ENCODE measurements at regions not wholly inside any gene's neighbourhood (a gene's known extent, or its start where the extent isn't known, plus 50 kb on each side); places are given as distances from the start of the nearest gene placed in this dataset.

DNA sequence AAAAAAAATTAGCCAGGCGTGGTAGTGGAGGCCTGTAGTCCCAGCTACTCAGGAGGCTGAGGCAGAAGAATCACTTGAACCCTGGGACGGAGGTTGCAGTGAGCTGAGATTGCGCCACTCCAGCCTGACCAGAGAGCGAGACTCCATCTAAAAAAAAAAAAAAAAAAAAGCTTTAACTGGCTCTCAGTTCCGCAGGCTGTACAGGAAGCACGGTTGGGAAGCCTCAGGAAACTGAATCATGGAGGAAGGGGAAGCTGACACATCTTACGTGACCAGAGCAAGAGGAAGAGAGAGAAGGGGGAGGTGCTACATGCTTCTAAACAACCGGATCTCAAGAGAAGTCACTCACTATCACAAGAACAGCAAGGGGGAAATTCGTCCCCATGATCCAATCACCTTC is 505.6 kb upstream of the SLC8A1 start:
- Mint-ChIP-seq H3K4me1 (ENCODE audit: low read depth) (no peaks in the 10 kb centered on the region), H3K36me3 (ENCODE audit: insufficient read depth in 2 of 2) (no peaks in the 10 kb centered on the region), H3K4me3 (no peak overlapping the region), H3K27ac (no peak overlapping the region), H3K9me3 (peaks cover 0 to 5% of the 10 kb centered on the region in 2 donors), H3K27me3 (ENCODE audit: low read depth) (no peaks in the 10 kb centered on the region)
- ATAC-seq (replicated peaks in 1 of 2) = no peak
- no peak for DNase-seq

- Mint-ChIP-seq H3K4me1 (ENCODE audit: low read depth) (no peaks in the 10 kb centered on the region), H3K27me3 (ENCODE audit: low read depth) (no peaks in the 10 kb centered on the region), H3K27ac (no peak overlapping the region)
Measured at GRCh38 chr2:40962026-40962425, 510.1 kb upstream of the SLC8A1 start.

DNA sequence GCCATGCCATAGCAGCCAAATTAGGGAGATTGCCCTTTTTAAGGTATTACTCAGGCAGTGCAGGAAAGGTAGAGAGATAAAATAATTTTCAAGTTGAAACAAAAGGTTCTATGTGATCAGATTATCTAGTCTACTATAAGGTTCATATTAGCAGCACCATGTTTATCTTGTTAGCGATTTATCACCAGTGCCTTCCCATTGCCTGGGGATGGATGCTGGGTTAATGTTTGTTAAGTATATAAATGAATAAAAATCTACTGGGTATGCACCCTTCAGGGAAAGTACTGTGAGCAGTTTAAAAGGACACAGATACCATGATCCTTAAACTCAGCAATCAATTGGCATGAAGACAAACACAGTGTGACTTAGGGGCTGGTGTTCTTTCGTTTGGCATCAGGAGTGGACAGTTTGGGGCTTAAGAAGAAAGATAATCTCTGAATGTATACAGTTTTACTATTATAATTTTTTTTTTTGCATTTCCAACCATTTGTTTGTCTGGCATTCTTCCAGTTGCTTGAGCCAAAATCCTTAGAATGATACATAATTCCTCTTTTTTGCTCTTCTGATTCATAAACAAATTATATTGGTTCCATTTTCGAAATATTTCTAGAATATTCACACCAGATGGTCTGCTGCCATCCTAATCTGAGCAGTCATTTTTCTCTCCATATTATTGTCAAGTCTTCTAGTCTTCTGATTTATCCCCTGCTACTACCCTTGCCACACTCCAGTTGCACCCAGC is 512.8 kb upstream of the SLC8A1 start:
- Mint-ChIP-seq H3K4me3 (no peak overlapping the region), H3K9me3 (peaks cover 7 to 9% of the 10 kb centered on the region in 2 donors), H3K36me3 (ENCODE audit: insufficient read depth in 2 of 2) (no peaks in the 10 kb centered on the region), H3K27me3 (ENCODE audit: low read depth) (no peaks in the 10 kb centered on the region), H3K4me1 (ENCODE audit: low read depth) (no peaks in the 10 kb centered on the region), H3K27ac (no peak overlapping the region)
- ATAC-seq (replicated peaks in 1 of 2) (no peak), DNase-seq (no peak)

More at GRCh38 chr2:40962026-40962425, 510.1 kb upstream of the SLC8A1 start:
- no peak overlapping the region for H3K4me3 Mint-ChIP-seq
- ATAC-seq (replicated peaks in 1 of 2) = no peak
- DNase-seq = no peak
- H3K36me3 Mint-ChIP-seq (ENCODE audit: insufficient read depth in 2 of 2) = no peaks in the 10 kb centered on the region
- H3K9me3 Mint-ChIP-seq = peaks cover 5 to 9% of the 10 kb centered on the region in 2 donors

GRCh38 chr2:40967451-40967850 is 515.6 kb upstream of the SLC8A1 start:
- no peak overlapping the region for H3K4me3 Mint-ChIP-seq
- H3K27ac Mint-ChIP-seq = no peak overlapping the region
- H3K27me3 Mint-ChIP-seq (ENCODE audit: low read depth) = no peaks in the 10 kb centered on the region
- no peaks in the 10 kb centered on the region for H3K4me1 Mint-ChIP-seq (ENCODE audit: low read depth)
- H3K9me3 Mint-ChIP-seq = peaks cover 7 to 9% of the 10 kb centered on the region in 2 donors
- no peaks in the 10 kb centered on the region for H3K36me3 Mint-ChIP-seq (ENCODE audit: insufficient read depth in 2 of 2)
- ATAC-seq (replicated peaks in 1 of 2) = no peak
- DNase-seq = no peak

GRCh38 chr2:40975151-40975550 is 523.3 kb upstream of the SLC8A1 start:
- Mint-ChIP-seq H3K4me1 (ENCODE audit: low read depth) (no peaks in the 10 kb centered on the region), H3K27ac (no peak overlapping the region), H3K4me3 (no peak overlapping the region), H3K9me3 (peaks cover 0 to 3% of the 10 kb centered on the region in 2 donors), H3K27me3 (ENCODE audit: low read depth) (no peaks in the 10 kb centered on the region), H3K36me3 (ENCODE audit: insufficient read depth in 2 of 2) (no peaks in the 10 kb centered on the region)
- no peak for ATAC-seq (replicated peaks in 1 of 2)
- DNase-seq = no peak

DNA sequence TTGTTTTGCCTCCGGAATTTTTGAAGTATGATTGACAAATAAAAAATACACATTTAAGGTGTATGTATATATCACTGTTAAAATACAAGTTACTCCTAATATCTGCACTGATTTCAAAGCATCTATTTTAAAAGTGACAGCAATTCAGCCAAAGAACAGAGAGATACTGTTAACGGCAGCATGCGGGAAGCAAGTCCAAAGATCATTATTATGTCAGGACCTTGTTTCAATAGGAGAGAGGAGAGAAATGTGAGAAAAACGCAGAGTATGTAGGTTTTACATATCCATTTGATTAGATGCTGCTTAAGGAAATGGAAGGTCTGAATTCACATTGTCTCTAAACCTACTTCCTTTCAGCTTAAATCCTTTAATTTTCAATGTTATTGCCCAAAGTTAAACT is 545.5 kb upstream of the SLC8A1 start:
- H3K27me3 Mint-ChIP-seq (ENCODE audit: low read depth) = no peaks in the 10 kb centered on the region
- no peak for ATAC-seq (replicated peaks in 1 of 2)
- DNase-seq = no peak
- H3K27ac Mint-ChIP-seq = no peak overlapping the region
- peaks cover 0 to 3% of the 10 kb centered on the region in 2 donors for H3K9me3 Mint-ChIP-seq
- no peaks in the 10 kb centered on the region for H3K4me1 Mint-ChIP-seq (ENCODE audit: low read depth)
- H3K36me3 Mint-ChIP-seq (ENCODE audit: insufficient read depth in 2 of 2) = no peaks in the 10 kb centered on the region
- H3K4me3 Mint-ChIP-seq = no peak overlapping the region

DNA sequence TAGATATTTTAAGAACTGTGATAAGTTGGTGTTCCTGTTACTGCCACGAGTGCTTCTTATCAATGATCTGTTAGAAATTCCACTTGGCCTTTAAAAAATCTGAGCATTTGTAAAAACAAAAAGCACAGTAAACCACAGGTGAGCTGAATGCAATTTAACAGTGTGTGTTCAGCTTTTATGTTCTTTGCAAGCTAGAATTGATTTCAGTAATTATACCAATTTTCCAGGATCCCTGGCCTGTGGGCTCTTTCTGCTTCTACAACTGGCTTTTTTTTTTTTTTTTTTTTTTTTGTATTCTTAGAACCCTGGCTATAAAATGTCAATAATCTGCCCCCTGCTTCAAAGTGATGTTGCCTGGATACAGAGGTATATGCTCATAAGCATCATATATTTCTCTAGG is 548.5 kb upstream of the SLC8A1 start:
- Mint-ChIP-seq H3K9me3 (peaks cover 0 to 3% of the 10 kb centered on the region in 2 donors), H3K36me3 (ENCODE audit: insufficient read depth in 2 of 2) (no peaks in the 10 kb centered on the region), H3K4me3 (no peak overlapping the region), H3K4me1 (ENCODE audit: low read depth) (no peaks in the 10 kb centered on the region), H3K27me3 (ENCODE audit: low read depth) (no peaks in the 10 kb centered on the region), H3K27ac (no peak overlapping the region)
- no peak for DNase-seq
- ATAC-seq (replicated peaks in 1 of 2) = no peak

GRCh38 chr2:41000906-41001305 is 549.0 kb upstream of the SLC8A1 start:
- no peaks in the 10 kb centered on the region for H3K27me3 Mint-ChIP-seq (ENCODE audit: low read depth)
- H3K36me3 Mint-ChIP-seq (ENCODE audit: insufficient read depth in 2 of 2) = no peaks in the 10 kb centered on the region
- peaks cover 0 to 3% of the 10 kb centered on the region in 2 donors for H3K9me3 Mint-ChIP-seq
- ATAC-seq (replicated peaks in 1 of 2) (no peak), DNase-seq (no peak)
- no peak overlapping the region for H3K4me3 Mint-ChIP-seq
- no peaks in the 10 kb centered on the region for H3K4me1 Mint-ChIP-seq (ENCODE audit: low read depth)
- H3K27ac Mint-ChIP-seq = no peak overlapping the region

DNA sequence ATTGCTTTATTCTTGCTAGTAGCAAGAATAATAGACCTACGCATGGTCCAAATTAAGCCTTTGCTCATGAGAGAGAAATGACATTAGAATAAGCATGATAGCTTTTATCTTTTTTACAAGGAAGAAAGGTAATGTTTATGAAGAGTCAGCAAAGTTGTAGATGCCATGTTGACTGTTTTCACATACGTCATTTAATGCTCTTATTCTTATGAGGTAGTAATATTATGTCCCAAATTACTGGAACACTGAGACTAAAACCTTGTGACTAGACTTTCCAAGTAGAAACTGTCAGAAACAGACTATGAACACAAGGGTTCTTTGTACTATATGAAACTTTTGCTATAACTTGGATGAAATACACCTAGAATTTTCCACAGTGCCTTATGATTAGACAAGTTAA is 552.8 kb upstream of the SLC8A1 start:
- DNase-seq = no peak
- Mint-ChIP-seq H3K27me3 (ENCODE audit: low read depth) (no peaks in the 10 kb centered on the region), H3K27ac (no peak overlapping the region), H3K36me3 (ENCODE audit: insufficient read depth in 2 of 2) (no peaks in the 10 kb centered on the region), H3K4me1 (ENCODE audit: low read depth) (no peaks in the 10 kb centered on the region), H3K9me3 (peaks cover 0 to 5% of the 10 kb centered on the region in 2 donors), H3K4me3 (no peak overlapping the region)
- no peak for ATAC-seq (replicated peaks in 1 of 2)

DNA sequence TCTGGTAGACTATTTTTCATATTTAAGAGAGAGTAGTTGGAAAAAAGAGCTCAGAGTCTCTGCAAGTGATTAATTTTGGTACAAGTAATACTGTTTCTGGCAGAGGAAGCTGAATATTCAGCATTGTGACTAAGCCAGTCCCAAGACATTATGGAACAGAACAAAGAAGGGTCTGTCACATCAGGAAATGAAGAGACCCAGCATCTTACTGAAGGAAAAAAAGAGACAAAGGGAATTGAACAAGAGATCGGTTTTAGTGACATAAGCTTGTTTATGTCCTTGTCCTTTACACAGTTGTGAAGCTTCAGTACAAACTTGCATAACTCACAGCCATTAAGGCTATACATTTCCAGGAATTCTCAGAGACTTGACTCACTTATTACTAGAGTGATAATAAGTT is 568.5 kb upstream of the SLC8A1 start:
- Mint-ChIP-seq H3K4me3 (no peak overlapping the region), H3K27me3 (ENCODE audit: low read depth) (no peaks in the 10 kb centered on the region), H3K36me3 (ENCODE audit: insufficient read depth in 2 of 2) (no peaks in the 10 kb centered on the region), H3K9me3 (peaks cover 0 to 4% of the 10 kb centered on the region in 2 donors), H3K4me1 (ENCODE audit: low read depth) (no peaks in the 10 kb centered on the region), H3K27ac (no peak overlapping the region)
- no peak for DNase-seq
- no peak for ATAC-seq (replicated peaks in 1 of 2)

DNA sequence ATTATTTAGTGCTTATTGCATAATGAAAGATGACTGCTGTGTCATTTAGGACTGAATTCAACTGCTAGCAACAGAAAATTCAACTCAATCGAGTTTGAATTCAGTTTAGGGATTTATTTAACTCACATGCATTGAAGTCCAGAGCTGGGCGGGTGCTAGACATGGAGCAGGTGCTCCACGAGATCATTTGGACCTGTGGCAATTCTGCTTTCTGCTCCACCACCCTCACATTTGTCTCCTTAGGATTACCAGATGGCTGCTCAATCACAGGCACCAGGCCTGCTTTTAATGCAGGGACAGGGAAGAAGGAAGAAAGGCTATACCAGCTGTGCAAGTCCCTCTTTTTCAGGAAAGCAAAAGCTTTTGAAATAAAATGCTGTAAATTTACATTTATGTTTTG is 572.9 kb upstream of the SLC8A1 start:
- H3K4me3 Mint-ChIP-seq = no peak overlapping the region
- no peak for ATAC-seq (replicated peaks in 1 of 2)
- no peak for DNase-seq

GRCh38 chr2:41026613-41027012 is 574.7 kb upstream of the SLC8A1 start:
- DNase-seq (no peak), ATAC-seq (replicated peaks in 1 of 2) (no peak)
- no peaks in the 10 kb centered on the region for H3K4me1 Mint-ChIP-seq (ENCODE audit: low read depth)
- peak overlapping the region; percentile 4 for H3K27ac Mint-ChIP-seq
- H3K9me3 Mint-ChIP-seq = peaks cover 0 to 4% of the 10 kb centered on the region in 2 donors
- no peaks in the 10 kb centered on the region for H3K36me3 Mint-ChIP-seq (ENCODE audit: insufficient read depth in 2 of 2)
- H3K27me3 Mint-ChIP-seq (ENCODE audit: low read depth) = no peaks in the 10 kb centered on the region
- no peak overlapping the region for H3K4me3 Mint-ChIP-seq

More for the DNA sequence above, 572.9 kb upstream of the SLC8A1 start:
- H3K4me1 Mint-ChIP-seq (ENCODE audit: low read depth) = no peaks in the 10 kb centered on the region
- no peaks in the 10 kb centered on the region for H3K9me3 Mint-ChIP-seq
- no peaks in the 10 kb centered on the region for H3K36me3 Mint-ChIP-seq (ENCODE audit: insufficient read depth in 2 of 2)
- no peak overlapping the region for H3K27ac Mint-ChIP-seq
- no peaks in the 10 kb centered on the region for H3K27me3 Mint-ChIP-seq (ENCODE audit: low read depth)

DNA sequence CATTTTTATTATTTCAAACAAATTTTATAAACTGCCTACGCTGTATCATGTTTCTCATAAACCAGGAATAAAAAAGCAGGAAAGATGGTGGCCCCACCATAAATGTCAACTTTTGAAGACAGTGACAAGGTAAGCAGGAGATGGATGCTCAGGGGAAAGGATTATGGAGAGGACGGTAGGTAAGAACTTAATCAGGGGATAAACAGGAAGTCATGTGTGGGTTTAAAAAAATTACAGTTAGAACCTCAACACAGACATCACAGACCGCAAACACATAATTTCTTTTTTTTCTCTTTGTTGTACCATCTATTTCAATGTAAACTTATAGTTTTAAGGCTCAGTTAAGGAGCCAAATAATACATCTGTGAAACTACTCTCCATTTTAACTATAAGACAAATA is 575.2 kb upstream of the SLC8A1 start:
- Mint-ChIP-seq H3K4me3 (no peak overlapping the region), H3K27ac (peak overlapping the region; percentile 4), H3K9me3 (peaks cover 0 to 4% of the 10 kb centered on the region in 2 donors), H3K27me3 (ENCODE audit: low read depth) (no peaks in the 10 kb centered on the region), H3K4me1 (ENCODE audit: low read depth) (no peaks in the 10 kb centered on the region), H3K36me3 (ENCODE audit: insufficient read depth in 2 of 2) (no peaks in the 10 kb centered on the region)
- DNase-seq (no peak), ATAC-seq (replicated peaks in 1 of 2) (no peak)

DNA sequence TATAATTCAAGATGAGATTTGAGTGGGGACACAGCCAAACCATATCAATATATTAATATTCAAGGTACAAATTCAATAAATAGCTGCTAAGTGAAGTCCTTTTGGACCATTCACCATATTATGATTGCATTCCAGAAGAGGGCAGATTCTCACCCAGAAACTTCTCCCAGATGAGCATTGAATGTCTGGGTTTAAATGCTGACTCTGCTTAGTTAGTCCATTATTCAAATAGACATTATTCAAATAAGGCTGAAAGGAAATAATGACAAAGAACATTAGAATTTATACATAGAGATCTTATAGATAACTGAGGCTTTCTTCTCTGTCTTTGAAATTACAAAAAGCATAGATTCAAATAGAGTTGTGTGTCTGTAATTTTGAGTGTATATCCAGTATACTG is 579.4 kb upstream of the SLC8A1 start:
- peaks cover 1 to 4% of the 10 kb centered on the region in 2 donors for H3K9me3 Mint-ChIP-seq
- H3K27ac Mint-ChIP-seq = no peak overlapping the region
- H3K4me1 Mint-ChIP-seq (ENCODE audit: low read depth) = no peaks in the 10 kb centered on the region
- ATAC-seq (replicated peaks in 1 of 2) = no peak
- no peaks in the 10 kb centered on the region for H3K36me3 Mint-ChIP-seq (ENCODE audit: insufficient read depth in 2 of 2)
- H3K27me3 Mint-ChIP-seq (ENCODE audit: low read depth) = no peaks in the 10 kb centered on the region
- H3K4me3 Mint-ChIP-seq = no peak overlapping the region
- no peak for DNase-seq

Data from activated T-cell treated with anti-CD3 and anti-CD28 coated beads, Interleukin-2, amount 50 U/mL, for 72 hours (primary cell).